ENCODE measurements at regions not wholly inside any gene's neighbourhood (a gene's known extent, or its start where the extent isn't known, plus 50 kb on each side); places are given as distances from the start of the nearest gene placed in this dataset.

- CTCF ChIA-PET: interaction anchor here (0.6 kb wide), 1 partner anchor 727 kb away, joined by 3 read pairs; no protein-coding TSS in a partner anchor
- in situ Hi-C loops (cut with HindIII; ENCODE audit: low pct_unique_long_range_greater_than_20kb, low sequenced_read_pairs) (no loop called here), intact Hi-C loops (cut with micrococcal nuclease; ENCODE audit: unreplicated experiment) (no loop called here)
- DNase-seq (ENCODE audit: low read depth, low spot score) (no peak), ATAC-seq (no peak)
- Histone ChIP-seq H3K27me3 (ENCODE audit: control insufficient read depth, insufficient read depth, low read length) (no peaks in the 10 kb centered on the region), H3K9me3 (ENCODE audit: control insufficient read depth, insufficient read depth, low read depth, low read length) (no peaks in the 10 kb centered on the region), H3K27ac (ENCODE audit: low read length) (no peak overlapping the region), H3K4me1 (ENCODE audit: control insufficient read depth, insufficient read depth, low read length) (no peaks in the 10 kb centered on the region), H3K36me3 (ENCODE audit: control insufficient read depth, insufficient read depth, low read length) (no peaks in the 10 kb centered on the region), H3K4me3 (ENCODE audit: low read depth in 2 of 2, low read length in 2 of 2) (no peak overlapping the region)
- TF ChIP-seq SIN3A (IDR thresholded peaks at IDR 0.05; ENCODE audit: borderline replicate concordance, insufficient read depth, low read depth, low read length) (no peak), POLR2AphosphoS5 (IDR thresholded peaks at IDR 0.05; ENCODE audit: low read depth, low read length) (no peak), CTCF (IDR thresholded peaks at IDR 0.05) (no peak), REST (IDR thresholded peaks at IDR 0.05; ENCODE audit: insufficient read depth in 1 of 2, low read depth in 2 of 2, low read length in 1 of 2) (no peak), TCF7L2 (IDR thresholded peaks at IDR 0.05; ENCODE audit: low read depth, low read length) (no peak)
- BruUV-seq (replicated peaks): no TSS peak
- POLR2A ChIA-PET: interaction anchor here (0.5 kb wide), 1 partner anchor 350 kb away, joined by 10 read pairs; no protein-coding TSS in a partner anchor
These were observed 367.9 kb upstream of the RUNX1 start for GRCh38 chr21:35416866-35417489.

- TF ChIP-seq CTCF (IDR thresholded peaks at IDR 0.05) (no peak), TCF7L2 (IDR thresholded peaks at IDR 0.05; ENCODE audit: low read depth, low read length) (no peak), REST (IDR thresholded peaks at IDR 0.05; ENCODE audit: insufficient read depth in 1 of 2, low read depth in 2 of 2, low read length in 1 of 2) (no peak), SIN3A (IDR thresholded peaks at IDR 0.05; ENCODE audit: borderline replicate concordance, insufficient read depth, low read depth, low read length) (no peak), POLR2AphosphoS5 (IDR thresholded peaks at IDR 0.05; ENCODE audit: low read depth, low read length) (no peak)
- DNase-seq (ENCODE audit: low read depth, low spot score) (no peak), ATAC-seq (no peak)
- no peak overlapping the region for H3K4me3 ChIP-seq (ENCODE audit: low read depth in 2 of 2, low read length in 2 of 2)
- H3K27me3 ChIP-seq (ENCODE audit: control insufficient read depth, insufficient read depth, low read length): no peaks in the 10 kb centered on the region
- intact Hi-C loops (cut with micrococcal nuclease; ENCODE audit: unreplicated experiment) (no loop called here), in situ Hi-C loops (cut with HindIII; ENCODE audit: low pct_unique_long_range_greater_than_20kb, low sequenced_read_pairs) (no loop called here)
- ChIA-PET CTCF (no interaction called here), POLR2A (no interaction called here)
- BruUV-seq (replicated peaks): no TSS peak
- no peaks in the 10 kb centered on the region for H3K9me3 ChIP-seq (ENCODE audit: control insufficient read depth, insufficient read depth, low read depth, low read length)
- no peak overlapping the region for H3K27ac ChIP-seq (ENCODE audit: low read length)
- no peaks in the 10 kb centered on the region for H3K4me1 ChIP-seq (ENCODE audit: control insufficient read depth, insufficient read depth, low read length)
- H3K36me3 ChIP-seq (ENCODE audit: control insufficient read depth, insufficient read depth, low read length): no peaks in the 10 kb centered on the region
These were observed 365.5 kb upstream of the RUNX1 start for GRCh38 chr21:35414507-35415139.
